NCI-H2107 treated with DMSO at 0.1 percent for 48 hours (cell line): ENCODE measurements at regions not wholly inside any gene's neighbourhood (a gene's known extent, or its start where the extent isn't known, plus 50 kb on each side); places are given as distances from the start of the nearest gene placed in this dataset.
"Not testable (repeated sequence)": the region's sequence is repeated elsewhere in the genome, so short reads cannot be mapped to it uniquely, and the experiment has no call there.

Experiments
- DNase-seq: peaks from one replicate; lab custom pipeline; 2025; ENCODE audit not compliant: unreplicated experiment; lab: John Stamatoyannopoulos, UW

- no peak for DNase-seq
Measured at GRCh38 chr6:92114091-92114675, 1305.2 kb downstream of the EPHA7 start.

DNA sequence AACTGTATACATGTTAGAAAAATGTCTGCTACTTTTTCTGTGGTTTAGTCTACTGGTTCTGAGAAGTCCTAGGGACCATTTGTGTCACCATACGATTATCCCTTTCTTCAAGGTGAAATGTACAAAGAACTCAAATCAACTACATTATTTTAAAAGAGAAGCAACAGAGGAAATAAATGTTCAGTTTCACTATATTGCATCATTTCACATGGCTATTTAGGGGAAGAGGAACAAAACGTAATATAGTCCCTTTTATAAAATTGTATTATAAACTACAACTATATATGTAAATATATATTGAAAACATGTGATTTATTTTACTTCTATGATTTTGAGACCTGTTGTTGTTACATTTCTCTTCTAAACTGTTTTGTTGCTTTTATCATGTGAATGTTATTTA, 1308.0 kb downstream of the EPHA7 start:
- no peak for DNase-seq

DNA sequence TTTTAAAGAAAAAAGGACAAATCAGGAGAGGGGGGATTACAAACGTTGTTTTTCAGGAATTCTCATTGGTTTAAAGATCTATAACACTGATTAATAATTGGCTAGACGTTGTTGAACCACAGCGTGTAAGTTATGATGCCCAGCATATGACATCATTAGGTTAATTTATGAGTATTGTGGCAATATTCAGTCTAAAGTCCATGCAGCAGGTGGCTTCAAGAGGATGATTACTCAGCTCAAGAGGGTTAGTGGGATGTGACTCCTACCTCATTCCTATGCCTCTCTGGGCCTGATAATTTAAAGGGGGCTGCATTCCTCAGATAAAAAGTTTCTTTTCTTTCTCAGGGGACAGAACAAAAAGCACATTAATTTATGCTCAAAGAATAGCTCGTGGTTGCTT, 1309.0 kb downstream of the EPHA7 start:
- DNase-seq = peak; percentile 54

DNA sequence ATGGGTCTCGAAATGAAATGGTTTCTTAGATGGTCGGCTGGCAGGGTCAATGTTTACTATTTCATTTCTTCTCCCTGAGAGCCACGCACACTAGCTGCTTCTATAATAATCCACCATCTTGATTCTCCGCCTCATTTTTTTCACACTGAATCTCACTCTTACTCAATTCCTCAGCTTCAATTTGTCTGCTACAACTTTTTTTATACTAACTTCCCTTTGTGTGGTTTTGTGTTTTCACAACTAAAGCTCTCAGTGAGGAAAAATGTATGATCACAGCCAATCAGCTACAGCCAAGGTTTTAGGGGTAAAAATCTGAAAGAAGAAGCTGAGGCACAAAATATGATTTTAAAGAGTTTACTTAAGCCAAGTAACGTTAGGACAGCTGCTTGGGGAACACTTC, 1309.4 kb downstream of the EPHA7 start:
- DNase-seq = no peak

DNA sequence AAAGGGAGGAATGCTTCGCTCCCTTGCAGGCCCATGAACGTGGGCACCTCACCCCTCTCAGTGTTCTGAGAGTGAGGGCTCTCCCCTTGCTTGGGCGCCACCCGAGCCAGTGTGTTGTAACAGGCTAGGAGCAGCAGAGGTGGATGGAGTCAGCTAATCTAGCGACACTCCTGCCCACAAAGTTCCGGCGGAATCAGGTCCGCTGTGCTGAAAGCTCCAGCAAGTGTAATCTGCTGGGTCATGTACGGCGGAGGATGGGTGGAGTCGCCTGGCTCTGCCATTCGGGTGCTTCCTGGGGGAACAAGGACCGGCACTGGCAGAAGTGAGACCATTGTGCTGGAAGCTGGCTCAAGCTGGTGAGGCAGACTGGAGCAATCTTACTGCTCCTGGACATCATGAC, 1310.1 kb downstream of the EPHA7 start:
- no peak for DNase-seq

DNA sequence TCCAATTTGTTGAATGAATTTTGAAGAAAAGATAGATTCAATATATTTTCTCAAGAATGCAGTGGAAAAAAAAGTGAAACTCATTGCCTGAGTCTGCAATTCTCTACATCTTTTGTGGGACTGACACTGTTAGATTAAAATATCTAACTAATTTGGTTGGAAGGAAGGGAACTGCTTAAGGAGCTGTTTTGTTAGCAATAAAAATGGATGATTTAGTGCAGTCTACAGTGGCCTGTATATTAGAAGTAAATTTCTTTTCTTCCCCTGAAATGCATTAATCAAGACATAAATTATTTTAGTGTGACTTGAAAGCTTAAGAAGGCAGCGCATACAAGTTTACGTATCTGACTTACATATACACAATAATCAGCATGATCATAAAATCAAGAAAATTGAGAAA, 1332.6 kb downstream of the EPHA7 start:
- DNase-seq = no peak

DNA sequence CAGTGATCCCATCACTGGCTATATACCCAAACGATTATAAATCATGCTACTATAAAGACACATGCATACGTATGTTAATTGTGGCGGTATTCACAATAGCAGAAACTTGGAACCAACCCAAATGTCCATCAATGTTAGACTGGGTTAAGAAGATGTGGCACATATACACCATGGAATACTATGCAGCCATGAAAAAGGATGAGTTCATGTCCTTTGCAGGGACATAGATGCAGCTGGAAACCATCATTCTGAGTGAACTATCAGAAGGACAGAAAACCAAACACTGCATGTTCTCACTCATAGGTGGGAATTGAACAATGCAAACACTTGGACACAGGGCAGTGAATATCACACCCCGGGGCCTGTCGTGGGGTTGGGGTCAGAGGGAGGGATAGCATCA, 1335.4 kb downstream of the EPHA7 start:
- not testable (repeated sequence) for DNase-seq

- DNase-seq = no peak
Measured at GRCh38 chr6:92072387-92072786, 1347.0 kb downstream of the EPHA7 start.

DNA sequence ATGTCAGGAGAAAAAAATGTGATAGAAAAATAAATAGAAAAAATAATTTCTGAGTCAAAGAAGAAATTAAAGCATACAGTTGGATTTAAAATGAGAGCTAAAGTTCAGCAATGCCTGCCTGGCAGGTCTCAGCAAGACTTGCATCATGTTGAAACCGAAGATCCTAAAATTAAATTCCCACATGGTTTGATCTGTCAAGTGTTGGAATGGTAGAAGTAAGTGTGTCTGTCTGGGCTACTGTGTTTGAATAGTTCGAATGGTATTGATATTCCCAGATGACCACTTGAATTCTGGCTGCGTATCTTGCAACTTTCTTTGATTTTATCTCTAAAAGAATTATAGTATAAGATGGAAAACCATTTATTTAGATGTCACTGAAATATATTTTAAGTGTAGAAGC, 1349.6 kb downstream of the EPHA7 start:
- no peak for DNase-seq

- no peak for DNase-seq
Measured at GRCh38 chr6:92052513-92052912, 1366.8 kb downstream of the EPHA7 start.

DNA sequence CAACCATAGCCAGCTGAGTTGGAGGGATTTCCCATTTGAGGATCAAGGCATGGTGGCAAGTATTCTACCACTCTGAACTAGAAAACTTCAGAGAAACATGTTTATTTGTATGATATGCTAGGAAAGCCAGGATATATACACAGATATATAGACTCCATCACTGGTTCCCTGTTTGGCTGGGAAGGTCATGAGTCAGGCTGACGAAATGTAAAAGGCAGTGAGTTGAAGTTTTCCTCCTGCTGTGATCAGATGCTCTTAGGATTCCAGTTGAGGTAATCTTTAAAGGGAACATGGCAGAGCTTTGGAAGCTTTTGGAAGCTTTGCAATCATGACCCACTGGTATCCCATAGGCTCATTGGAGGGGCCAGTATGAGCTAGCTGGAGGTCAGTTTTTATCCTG, 1369.1 kb downstream of the EPHA7 start:
- DNase-seq = no peak

- peak; percentile 32 for DNase-seq
Measured at GRCh38 chr6:92047860-92048259, 1371.5 kb downstream of the EPHA7 start.

DNA sequence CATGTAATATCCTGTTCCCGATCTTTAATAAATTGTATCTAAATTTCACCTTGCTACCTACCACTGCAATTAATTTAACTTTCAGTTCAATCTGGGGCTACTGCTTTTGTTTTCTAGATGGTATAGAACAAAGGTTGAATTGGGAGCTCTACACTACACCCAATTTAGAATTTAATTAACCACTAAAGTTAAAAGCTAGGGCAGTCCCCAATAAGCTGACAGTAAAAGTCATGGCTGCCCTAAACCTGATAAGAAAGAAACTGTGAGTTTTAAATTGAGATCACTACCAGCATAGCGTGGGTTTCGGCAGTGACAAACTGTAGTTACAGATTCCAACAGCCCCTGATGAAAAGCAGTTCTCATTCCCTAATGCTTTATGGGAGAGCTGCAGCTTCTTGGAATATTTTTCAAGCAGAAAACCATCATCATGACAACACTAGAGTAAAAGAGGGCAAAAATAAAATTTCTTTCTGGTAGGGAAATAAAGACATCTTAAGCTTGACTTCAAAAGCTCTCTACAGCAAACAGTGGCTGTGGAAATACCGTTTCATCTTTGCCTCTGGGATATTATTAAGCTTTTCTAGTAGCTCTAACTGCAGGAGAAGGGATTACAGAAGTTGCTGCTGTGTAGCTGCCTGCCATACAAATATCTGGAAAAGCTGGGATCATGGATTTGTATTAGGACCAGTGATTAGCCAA, 1372.1 kb downstream of the EPHA7 start:
- no peak for DNase-seq

DNA sequence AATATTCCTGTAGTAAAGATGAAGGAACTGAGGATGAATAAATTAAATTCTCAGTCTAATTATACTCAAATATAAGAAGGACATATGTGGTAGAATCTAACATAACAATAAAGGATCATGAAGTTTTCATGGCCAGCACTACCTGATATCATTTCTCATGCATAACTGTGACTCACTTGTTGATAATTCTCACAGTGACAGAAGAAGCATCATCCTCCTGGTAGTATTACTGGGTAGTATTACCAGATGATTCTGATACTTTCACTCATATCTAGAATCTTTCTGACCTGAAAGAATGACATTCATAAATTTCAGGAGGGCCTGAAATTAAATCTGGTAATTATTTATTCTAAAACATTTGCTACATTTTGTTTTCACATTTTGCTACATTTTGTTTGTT, 1375.0 kb downstream of the EPHA7 start:
- no peak for DNase-seq

DNA sequence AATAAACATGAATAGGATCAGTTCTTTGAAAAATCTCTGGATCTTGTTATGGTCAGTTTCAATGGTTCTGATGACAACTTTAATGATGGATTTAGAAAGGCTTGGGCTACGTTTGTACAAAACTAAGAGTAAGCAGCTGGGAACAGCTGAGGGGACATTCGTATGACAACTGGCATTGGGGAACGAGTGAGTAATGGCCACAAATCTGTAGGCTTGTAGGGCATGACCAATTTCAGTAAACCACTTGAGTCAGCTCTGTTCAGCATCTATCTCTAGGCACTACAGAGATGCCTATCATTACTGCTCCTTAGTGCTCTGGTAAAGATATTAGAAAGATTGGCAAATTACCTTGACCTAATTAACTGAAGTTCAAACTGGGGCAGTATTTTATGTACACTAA, 1375.6 kb downstream of the EPHA7 start:
- no peak for DNase-seq

DNA sequence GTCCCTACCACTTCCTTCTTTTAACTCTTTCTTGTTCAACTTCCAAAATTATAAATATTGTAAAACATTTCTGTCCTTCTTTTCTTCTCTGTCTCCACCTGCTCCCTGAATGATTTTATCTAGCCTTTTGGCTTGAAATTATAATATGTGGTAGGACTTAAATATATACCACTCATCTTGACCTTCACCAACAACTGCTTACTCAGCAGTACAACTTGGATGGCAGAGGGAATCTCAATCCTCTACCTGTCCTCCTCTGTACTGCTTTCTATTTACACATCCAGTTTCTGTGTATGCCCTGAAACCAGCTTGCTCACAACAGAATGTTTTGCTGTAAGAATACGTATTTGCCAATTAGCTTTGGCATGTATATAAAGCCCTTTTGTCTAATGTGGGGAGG, 1392.5 kb downstream of the EPHA7 start:
- DNase-seq = no peak

DNA sequence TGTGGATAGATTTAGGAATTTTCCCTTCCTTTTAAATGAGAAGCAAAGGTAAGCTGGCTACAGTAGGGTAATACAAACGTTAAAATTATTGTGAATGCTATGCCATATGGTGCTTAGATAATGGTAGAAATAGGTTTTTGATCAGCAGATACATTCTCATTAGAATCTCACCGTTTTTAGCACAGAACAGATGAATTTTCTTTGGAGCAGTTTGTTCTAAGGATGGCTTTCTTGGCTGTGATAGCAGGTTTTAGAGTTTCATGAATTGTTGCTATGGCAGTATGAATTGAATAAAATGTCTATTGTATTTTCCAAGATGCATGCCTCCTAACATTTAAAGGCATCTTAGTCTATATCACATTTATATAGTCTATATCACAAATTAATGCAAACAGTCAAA, 1394.5 kb downstream of the EPHA7 start:
- DNase-seq = no peak

DNA sequence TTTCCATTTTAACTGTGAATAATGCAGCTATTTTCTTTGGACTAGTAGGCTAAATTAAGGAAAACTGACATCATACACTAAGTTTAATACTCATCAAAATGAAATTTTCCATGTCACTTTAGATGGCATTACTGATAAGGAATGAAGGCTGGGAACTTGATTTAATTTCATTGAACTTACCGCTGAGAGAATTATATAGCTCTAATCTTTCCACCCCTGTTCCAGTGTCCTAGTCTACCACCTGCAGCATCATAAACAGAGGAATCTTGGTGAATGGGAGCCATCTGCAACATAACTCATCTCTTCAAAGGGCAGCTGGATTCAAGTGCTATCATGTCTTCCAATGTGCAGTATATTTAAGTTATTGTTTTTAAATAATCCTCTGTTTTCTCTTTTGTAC, 1395.2 kb downstream of the EPHA7 start:
- DNase-seq = no peak

DNA sequence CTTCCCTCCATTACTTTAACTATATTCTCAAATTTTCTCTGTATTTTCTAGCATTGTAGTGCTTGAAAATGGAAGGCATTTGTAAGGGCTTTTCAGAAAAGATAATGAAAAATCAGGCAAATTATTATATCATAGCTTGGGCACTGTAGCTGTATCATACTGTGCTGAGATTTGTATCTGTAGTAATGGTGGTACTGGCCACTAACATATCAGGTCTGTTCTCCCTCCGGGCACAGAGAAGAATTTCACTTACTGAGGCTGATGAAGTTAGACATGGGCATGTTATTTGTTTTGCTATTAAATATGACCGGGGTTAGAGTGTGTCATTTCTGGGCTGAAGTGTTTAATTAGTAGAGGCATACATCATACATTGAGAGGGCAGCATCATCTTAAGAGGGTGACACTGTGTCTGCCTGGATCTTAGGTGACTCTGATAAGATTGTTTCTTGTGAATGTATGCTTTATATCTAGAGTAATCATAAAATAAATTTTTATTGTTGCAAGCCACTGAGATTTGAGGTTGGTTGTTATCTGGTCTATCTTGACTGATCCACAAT, 1395.9 kb downstream of the EPHA7 start:
- no peak for DNase-seq

GRCh38 chr6:92011681-92012245, 1407.6 kb downstream of the EPHA7 start:
- DNase-seq = no peak

DNA sequence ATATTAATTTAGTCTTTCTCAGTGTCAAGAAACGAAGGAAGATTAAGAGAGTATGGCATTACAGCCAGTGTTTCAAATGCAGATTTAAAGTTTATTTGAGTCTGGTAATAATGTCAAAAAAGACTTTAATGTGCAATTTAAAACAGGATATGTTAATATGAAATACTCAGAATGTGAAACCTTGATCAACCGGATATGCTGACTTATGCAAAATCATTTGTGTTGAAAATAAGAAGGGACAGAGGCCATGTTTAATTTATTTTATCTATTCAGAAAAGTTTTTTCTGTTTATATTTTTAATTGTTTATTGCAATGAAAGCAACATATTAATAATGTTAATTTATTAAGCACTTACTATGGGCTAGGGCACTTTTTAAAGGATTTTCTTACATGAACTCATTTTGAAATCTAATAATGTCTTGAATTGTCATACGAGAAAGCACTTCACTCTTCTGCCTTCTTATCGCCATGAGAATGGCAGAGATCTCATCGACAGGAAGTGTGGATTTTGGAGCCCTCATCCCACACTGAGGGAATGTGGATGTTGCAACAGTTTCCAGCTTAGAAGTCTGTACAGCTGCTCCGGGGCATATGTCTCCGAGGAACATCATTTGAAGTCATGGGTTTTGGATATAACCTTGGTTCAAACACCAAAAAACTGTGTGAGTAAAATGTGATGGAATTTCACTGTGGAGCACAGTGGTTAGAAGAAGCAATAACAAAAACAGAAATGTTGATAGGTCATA, 1410.4 kb downstream of the EPHA7 start:
- DNase-seq = no peak

DNA sequence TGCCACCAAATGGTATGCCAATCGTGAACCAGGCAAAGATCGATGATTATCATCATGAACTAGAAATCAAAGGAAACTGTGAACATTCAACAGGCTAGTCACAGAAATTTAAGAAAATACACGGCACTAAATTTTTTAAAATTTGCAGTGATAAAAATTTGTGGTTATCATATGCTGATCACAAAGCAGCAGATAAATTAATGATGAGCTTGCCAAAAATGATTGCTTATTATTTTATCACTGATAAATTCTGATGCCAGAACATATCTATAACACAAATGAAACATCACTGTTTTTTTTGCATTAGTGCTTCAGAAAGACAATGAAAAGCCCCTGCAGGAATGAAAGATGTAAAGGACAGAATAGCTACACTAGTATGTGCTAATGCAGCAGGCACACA, 1413.2 kb upstream of the MAP3K7 start:
- DNase-seq = no peak
